OCI-LY3 (cell line): ENCODE measurements at regions not wholly inside any gene's neighbourhood (a gene's known extent, or its start where the extent isn't known, plus 50 kb on each side); places are given as distances from the start of the nearest gene placed in this dataset.

Experiments used
- CTCF ChIP-seq: fragments of 200-600, 300-600 bp; sonication (generic); IDR thresholded peaks from 2 replicates; pipeline ENCODE4 v1.5.1; 2014; ENCODE audit warnings: antibody characterized with exemption, low read length, low read depth
- EZH2phosphoT487 ChIP-seq: fragments of 200-600 bp; shearing (Covaris generic); IDR thresholded peaks from 2 replicates; pipeline ENCODE4 v1.6.1; 2018; ENCODE audit warnings: antibody characterized with exemption, mixed run types, low read depth

- TF ChIP-seq CTCF: peak; percentile 98
- no peak for TF ChIP-seq EZH2phosphoT487
Observed at GRCh38 chr1:221478050-221478949, 263.6 kb downstream of the DUSP10 start.
